ENCODE measurements at regions not wholly inside any gene's neighbourhood (a gene's known extent, or its start where the extent isn't known, plus 50 kb on each side); places are given as distances from the start of the nearest gene placed in this dataset.

DNA sequence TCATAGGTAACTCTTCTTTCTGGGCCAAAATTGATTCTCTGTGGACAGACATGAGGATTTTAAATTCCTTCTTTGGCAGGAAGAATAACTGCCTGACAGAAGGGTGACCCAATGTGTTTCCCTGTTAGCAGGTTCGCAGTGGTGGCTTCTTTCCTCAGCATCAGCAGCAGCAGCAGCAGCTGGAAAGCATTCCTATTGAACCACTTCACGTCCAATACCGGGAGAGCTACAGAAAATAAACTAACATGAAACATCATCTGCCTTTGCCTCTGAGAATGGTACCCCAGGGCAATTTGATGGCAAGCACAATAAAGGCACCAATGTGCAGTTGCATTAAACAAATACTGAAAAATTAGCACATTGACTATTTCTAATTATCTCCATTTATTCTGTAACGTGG is 214.5 kb downstream of the TMEM167A start:
- H3K4me1 ChIP-seq (ENCODE audit: insufficient read depth, low read length, poor library complexity, severe bottlenecking): no peaks in the 10 kb centered on the region
- H4K20me1 ChIP-seq (ENCODE audit: insufficient read depth, low read length, poor library complexity, severe bottlenecking): no peaks in the 10 kb centered on the region
- H3K4me3 ChIP-seq (ENCODE audit: low read length, poor library complexity, severe bottlenecking): no peak overlapping the region

DNA sequence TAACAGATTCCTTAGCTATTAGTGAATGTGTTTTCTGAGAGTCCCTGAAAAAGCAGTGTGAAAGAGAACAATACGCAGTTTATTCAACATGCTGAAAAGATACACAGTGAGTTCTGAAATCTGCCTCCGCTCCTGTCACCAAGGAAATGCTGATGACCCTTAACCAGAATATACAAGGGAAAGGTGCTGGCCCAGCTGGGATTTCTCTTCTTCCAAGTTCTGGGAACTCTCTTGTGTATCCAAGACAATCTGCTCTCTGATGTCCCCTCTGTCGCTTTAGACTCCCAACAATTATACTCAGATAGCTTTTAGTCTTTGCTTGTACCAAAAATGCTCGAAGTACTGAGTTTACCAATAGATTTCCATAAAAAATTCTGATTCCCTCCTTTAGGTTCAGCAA is 214.9 kb downstream of the TMEM167A start:
- Histone ChIP-seq H3K4me2 (ENCODE audit: low read depth, low read length, poor library complexity, severe bottlenecking) (no peak overlapping the region), H3K79me2 (ENCODE audit: insufficient read depth, low read length) (no peaks in the 10 kb centered on the region), H3K36me3 (ENCODE audit: insufficient read depth, low read length) (no peaks in the 10 kb centered on the region), H3F3A (ENCODE audit: low read depth) (no peaks in the 10 kb centered on the region), H3K9me2 (replicated peaks; ENCODE audit: low read depth, low read length) (no peaks in the 10 kb centered on the region), H4K20me1 (ENCODE audit: insufficient read depth, low read length, poor library complexity, severe bottlenecking) (no peaks in the 10 kb centered on the region), H3K9me3 (ENCODE audit: insufficient read depth, low read depth, low read length) (no peaks in the 10 kb centered on the region), H3K27me3 (ENCODE audit: insufficient read depth, low read length, poor library complexity, severe bottlenecking) (no peaks in the 10 kb centered on the region), H3K4me3 (ENCODE audit: low read length, poor library complexity, severe bottlenecking) (no peak overlapping the region), H2AFZ (ENCODE audit: low read length) (no peak overlapping the region), H3K4me1 (ENCODE audit: insufficient read depth, low read length, poor library complexity, severe bottlenecking) (no peaks in the 10 kb centered on the region), H3K9ac (ENCODE audit: low read depth, low read length, poor library complexity, severe bottlenecking) (no peak overlapping the region)
- no peak for TF ChIP-seq EZH2phosphoT487 (IDR thresholded peaks at IDR 0.05; ENCODE audit: borderline replicate concordance)
- TF ChIP-seq, protein P1, sequence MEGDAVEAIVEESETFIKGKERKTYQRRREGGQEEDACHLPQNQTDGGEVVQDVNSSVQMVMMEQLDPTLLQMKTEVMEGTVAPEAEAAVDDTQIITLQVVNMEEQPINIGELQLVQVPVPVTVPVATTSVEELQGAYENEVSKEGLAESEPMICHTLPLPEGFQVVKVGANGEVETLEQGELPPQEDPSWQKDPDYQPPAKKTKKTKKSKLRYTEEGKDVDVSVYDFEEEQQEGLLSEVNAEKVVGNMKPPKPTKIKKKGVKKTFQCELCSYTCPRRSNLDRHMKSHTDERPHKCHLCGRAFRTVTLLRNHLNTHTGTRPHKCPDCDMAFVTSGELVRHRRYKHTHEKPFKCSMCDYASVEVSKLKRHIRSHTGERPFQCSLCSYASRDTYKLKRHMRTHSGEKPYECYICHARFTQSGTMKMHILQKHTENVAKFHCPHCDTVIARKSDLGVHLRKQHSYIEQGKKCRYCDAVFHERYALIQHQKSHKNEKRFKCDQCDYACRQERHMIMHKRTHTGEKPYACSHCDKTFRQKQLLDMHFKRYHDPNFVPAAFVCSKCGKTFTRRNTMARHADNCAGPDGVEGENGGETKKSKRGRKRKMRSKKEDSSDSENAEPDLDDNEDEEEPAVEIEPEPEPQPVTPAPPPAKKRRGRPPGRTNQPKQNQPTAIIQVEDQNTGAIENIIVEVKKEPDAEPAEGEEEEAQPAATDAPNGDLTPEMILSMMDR (conservative IDR thresholded peaks at IDR 0.05; ENCODE audit: low read length): no peak

More for the DNA sequence above, 214.5 kb downstream of the TMEM167A start:
- no peaks in the 10 kb centered on the region for H3K9me3 ChIP-seq (ENCODE audit: insufficient read depth, low read depth, low read length)
- no peak overlapping the region for H3K4me2 ChIP-seq (ENCODE audit: low read depth, low read length, poor library complexity, severe bottlenecking)
- no peaks in the 10 kb centered on the region for H3K36me3 ChIP-seq (ENCODE audit: insufficient read depth, low read length)
- H3K79me2 ChIP-seq (ENCODE audit: insufficient read depth, low read length): no peaks in the 10 kb centered on the region
- no peak overlapping the region for H3K9ac ChIP-seq (ENCODE audit: low read depth, low read length, poor library complexity, severe bottlenecking)
- H3F3A ChIP-seq (ENCODE audit: low read depth): no peaks in the 10 kb centered on the region
- H3K9me2 ChIP-seq (replicated peaks; ENCODE audit: low read depth, low read length): no peaks in the 10 kb centered on the region
- no peak for TF ChIP-seq EZH2phosphoT487 (IDR thresholded peaks at IDR 0.05; ENCODE audit: borderline replicate concordance)
- TF ChIP-seq, protein P1 (conservative IDR thresholded peaks at IDR 0.05; ENCODE audit: low read length): no peak
- H2AFZ ChIP-seq (ENCODE audit: low read length): no peak overlapping the region
- no peaks in the 10 kb centered on the region for H3K27me3 ChIP-seq (ENCODE audit: insufficient read depth, low read length, poor library complexity, severe bottlenecking)

DNA sequence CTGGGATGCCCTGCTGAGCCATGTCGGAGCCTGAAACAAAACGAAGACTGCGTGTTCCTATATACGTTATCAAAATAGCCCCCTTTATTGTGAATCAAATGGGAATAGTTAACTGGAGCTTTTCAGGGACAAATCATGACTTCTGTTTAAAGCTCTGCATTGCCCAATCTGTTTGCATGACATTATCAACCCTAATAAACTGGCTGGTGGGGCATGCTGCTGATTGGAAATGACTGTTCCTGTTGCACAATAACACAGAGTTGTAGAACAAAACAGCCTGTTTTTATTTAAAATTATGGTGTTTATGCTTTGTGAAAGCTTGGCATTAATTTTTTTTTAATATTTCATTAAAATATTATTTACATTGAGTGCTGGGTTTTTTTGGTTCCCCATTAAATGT is 215.5 kb downstream of the TMEM167A start:
- no peaks in the 10 kb centered on the region for H3K27me3 ChIP-seq (ENCODE audit: insufficient read depth, low read length, poor library complexity, severe bottlenecking)
- no peak for TF ChIP-seq EZH2phosphoT487 (IDR thresholded peaks at IDR 0.05; ENCODE audit: borderline replicate concordance)
- TF ChIP-seq, protein P1 (conservative IDR thresholded peaks at IDR 0.05; ENCODE audit: low read length): no peak
- H3F3A ChIP-seq (ENCODE audit: low read depth): no peaks in the 10 kb centered on the region
- no peaks in the 10 kb centered on the region for H3K4me1 ChIP-seq (ENCODE audit: insufficient read depth, low read length, poor library complexity, severe bottlenecking)
- no peaks in the 10 kb centered on the region for H4K20me1 ChIP-seq (ENCODE audit: insufficient read depth, low read length, poor library complexity, severe bottlenecking)
- no peak overlapping the region for H2AFZ ChIP-seq (ENCODE audit: low read length)
- H3K4me2 ChIP-seq (ENCODE audit: low read depth, low read length, poor library complexity, severe bottlenecking): no peak overlapping the region
- H3K36me3 ChIP-seq (ENCODE audit: insufficient read depth, low read length): no peaks in the 10 kb centered on the region
- H3K4me3 ChIP-seq (ENCODE audit: low read length, poor library complexity, severe bottlenecking): no peak overlapping the region
- no peaks in the 10 kb centered on the region for H3K9me2 ChIP-seq (replicated peaks; ENCODE audit: low read depth, low read length)
- no peaks in the 10 kb centered on the region for H3K79me2 ChIP-seq (ENCODE audit: insufficient read depth, low read length)
- no peaks in the 10 kb centered on the region for H3K9me3 ChIP-seq (ENCODE audit: insufficient read depth, low read depth, low read length)
- no peak overlapping the region for H3K9ac ChIP-seq (ENCODE audit: low read depth, low read length, poor library complexity, severe bottlenecking)

All from Loucy (cell line).